Activated T-cell treated with anti-CD3 and anti-CD28 coated beads, Interleukin-2, amount 50 U/mL, for 72 hours (primary cell): ENCODE measurements at regions not wholly inside any gene's neighbourhood (a gene's known extent, or its start where the extent isn't known, plus 50 kb on each side); places are given as distances from the start of the nearest gene placed in this dataset.

ENCODE experiments used
- ATAC-seq, 2 donors: fragments of 150-1000 bp; cut with Tn5 transposase; replicated peaks in 1 of 2; 2 replicates each; pipeline ENCODE4 v1.10.0; 2021; ENCODE audit warnings: moderate library complexity in 2 of 2, mild to moderate bottlenecking in 1 of 2
- DNase-seq, 2 donors: peaks; one replicate each; pipeline ENCODE4 v3.0.0; 2021 to 2022; ENCODE audit warnings: mixed read lengths in 1 of 2
- H3K27ac Mint-ChIP-seq: one replicate; pipeline ENCODE4 v1.8.0; 2022; ENCODE audit warnings: mild to moderate bottlenecking, moderate library complexity, mixed read lengths
- H3K27me3 Mint-ChIP-seq: one replicate; pipeline ENCODE4 v1.8.0; 2022; ENCODE audit warnings: low read depth, mixed read lengths
- H3K36me3 Mint-ChIP-seq, 2 donors: one replicate each; pipeline ENCODE4 v1.8.0; 2022; ENCODE audit warnings: mixed read lengths in 2 of 2, mild to moderate bottlenecking in 1 of 2; ENCODE audit not compliant: insufficient read depth in 2 of 2
- H3K4me1 Mint-ChIP-seq: one replicate; pipeline ENCODE4 v1.8.0; 2022; ENCODE audit warnings: low read depth, mixed read lengths
- H3K4me3 Mint-ChIP-seq, 2 donors: one replicate each; pipeline ENCODE4 v1.8.0; 2022; ENCODE audit warnings: mild to moderate bottlenecking in 2 of 2, mixed read lengths in 2 of 2, moderate library complexity in 2 of 2
- H3K9me3 Mint-ChIP-seq, 2 donors: one replicate each; pipeline ENCODE4 v1.8.0; 2022; ENCODE audit warnings: mixed read lengths in 2 of 2

DNA sequence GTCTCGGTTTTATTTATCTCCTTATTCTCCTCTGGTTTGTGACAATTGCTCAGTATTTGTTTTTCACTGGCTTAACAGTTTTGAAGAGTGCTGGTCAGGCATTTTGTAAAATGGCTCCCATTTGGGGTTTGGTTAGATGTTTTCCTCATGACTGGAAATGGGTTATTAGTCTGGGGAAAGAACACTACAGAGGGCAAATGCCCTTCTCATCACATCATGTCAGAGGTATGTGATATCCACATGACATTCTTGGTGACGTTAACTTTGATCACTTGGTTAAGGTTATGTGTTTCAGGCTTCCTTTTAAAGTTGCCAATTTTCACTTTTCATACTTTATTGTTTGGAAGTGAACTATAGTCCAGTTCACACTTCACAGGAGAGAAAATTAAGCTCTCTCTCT lies 74.8 kb upstream of the KLHL1 start:
- no peak for DNase-seq
- H3K9me3 Mint-ChIP-seq: no peaks in the 10 kb centered on the region
- H3K36me3 Mint-ChIP-seq: no peaks in the 10 kb centered on the region
- no peak overlapping the region for H3K4me3 Mint-ChIP-seq
- H3K27ac Mint-ChIP-seq: no peak overlapping the region
- no peaks in the 10 kb centered on the region for H3K27me3 Mint-ChIP-seq
- no peaks in the 10 kb centered on the region for H3K4me1 Mint-ChIP-seq
- ATAC-seq: no peak
